ENCODE measurements at regions not wholly inside any gene's neighbourhood (a gene's known extent, or its start where the extent isn't known, plus 50 kb on each side); places are given as distances from the start of the nearest gene placed in this dataset.

DNA sequence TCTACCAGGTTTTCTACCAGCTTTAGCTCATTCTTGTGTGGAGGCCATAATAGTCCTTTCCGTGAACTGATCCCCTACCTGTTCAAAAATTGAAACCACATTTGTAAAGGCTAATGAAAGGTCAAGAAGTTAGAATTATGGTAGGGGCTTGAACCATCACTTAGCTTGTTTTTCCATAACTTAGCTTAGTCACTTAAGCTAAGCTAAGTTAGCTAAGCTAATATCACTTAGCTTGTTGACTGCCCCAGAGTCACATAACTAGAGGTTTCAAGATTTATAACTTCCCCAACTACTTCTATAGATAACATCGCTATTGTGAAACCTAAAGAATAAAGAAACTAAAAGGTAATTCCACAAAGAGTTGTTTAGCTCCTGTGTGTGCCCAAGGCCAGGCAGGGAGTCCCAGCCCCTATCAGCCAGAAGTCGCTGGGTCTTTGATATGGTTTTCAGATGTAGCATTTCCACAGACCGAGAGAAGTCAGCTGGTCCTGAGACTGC, 131.8 kb downstream of the VEGFA start:
- TF ChIP-seq, protein P1, sequence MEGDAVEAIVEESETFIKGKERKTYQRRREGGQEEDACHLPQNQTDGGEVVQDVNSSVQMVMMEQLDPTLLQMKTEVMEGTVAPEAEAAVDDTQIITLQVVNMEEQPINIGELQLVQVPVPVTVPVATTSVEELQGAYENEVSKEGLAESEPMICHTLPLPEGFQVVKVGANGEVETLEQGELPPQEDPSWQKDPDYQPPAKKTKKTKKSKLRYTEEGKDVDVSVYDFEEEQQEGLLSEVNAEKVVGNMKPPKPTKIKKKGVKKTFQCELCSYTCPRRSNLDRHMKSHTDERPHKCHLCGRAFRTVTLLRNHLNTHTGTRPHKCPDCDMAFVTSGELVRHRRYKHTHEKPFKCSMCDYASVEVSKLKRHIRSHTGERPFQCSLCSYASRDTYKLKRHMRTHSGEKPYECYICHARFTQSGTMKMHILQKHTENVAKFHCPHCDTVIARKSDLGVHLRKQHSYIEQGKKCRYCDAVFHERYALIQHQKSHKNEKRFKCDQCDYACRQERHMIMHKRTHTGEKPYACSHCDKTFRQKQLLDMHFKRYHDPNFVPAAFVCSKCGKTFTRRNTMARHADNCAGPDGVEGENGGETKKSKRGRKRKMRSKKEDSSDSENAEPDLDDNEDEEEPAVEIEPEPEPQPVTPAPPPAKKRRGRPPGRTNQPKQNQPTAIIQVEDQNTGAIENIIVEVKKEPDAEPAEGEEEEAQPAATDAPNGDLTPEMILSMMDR (IDR thresholded peaks at IDR 0.05; ENCODE audit: low read depth, low read length), result no peak
- TF ChIP-seq POLR2A (IDR thresholded peaks at IDR 0.05; ENCODE audit: extremely low read depth, insufficient read length) (no peak), MAX (IDR thresholded peaks at IDR 0.05; ENCODE audit: low read depth, low read length) (no peak), MYC (IDR thresholded peaks at IDR 0.05; ENCODE audit: low read depth, low read length) (no peak)

Measured in NB4 (cell line).